CD4-positive, alpha-beta T cell treated with Interleukin-17A for 4 hours (primary cell): ENCODE measurements at regions not wholly inside any gene's neighbourhood (a gene's known extent, or its start where the extent isn't known, plus 50 kb on each side); places are given as distances from the start of the nearest gene placed in this dataset.
"Not testable (repeated sequence)": the region's sequence is repeated elsewhere in the genome, so short reads cannot be mapped to it uniquely, and the experiment has no call there.

Experiments
- DNase-seq: peaks from one replicate; pipeline ENCODE4 v3.0.0-alpha.2; 2020; ENCODE audit warnings: mixed read lengths

GRCh38 chr7:113207441-113207840 is 89.1 kb upstream of the SMIM30 start:
- DNase-seq: no peak

DNA sequence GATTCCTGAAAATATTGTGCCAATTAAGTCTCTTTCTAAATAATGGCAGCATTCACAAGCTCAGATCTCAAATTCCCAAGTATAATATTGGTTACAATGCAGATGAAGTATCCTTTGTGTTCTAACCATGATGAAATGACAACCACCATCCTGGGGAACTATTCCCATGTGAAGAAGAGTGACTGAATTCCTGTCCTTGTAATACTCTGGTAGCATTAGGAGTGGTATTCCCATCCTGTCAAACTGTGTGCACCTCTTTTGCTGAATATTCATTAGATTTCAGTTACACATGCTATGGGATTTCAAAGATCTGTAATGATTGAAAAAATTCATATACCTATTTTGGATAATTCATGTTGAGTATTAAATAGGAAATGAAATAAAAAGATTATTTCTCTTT is 86.1 kb upstream of the SMIM30 start:
- DNase-seq: no peak

GRCh38 chr7:113202284-113202683 is 83.9 kb upstream of the SMIM30 start:
- no peak for DNase-seq

GRCh38 chr7:113200281-113200680 is 81.9 kb upstream of the SMIM30 start:
- DNase-seq: no peak

DNA sequence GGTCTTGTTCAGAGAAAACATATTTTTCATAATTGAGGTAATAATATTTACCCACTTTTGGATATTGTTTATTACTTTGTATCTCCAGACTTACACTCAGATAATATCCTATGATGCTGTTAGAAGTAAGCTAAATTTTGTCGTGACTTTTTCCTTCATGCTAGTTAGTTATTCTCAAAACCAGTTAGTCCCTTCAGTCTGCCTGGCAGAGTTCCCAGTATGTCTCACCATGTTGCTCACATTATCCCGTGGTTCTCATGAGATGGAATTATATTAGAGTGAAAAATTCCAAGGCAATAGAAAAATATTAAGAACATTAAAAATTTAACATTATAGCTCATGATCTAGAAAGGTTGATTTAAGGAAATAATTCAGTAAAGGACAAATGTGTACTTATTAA is 81.5 kb upstream of the SMIM30 start:
- no peak for DNase-seq

DNA sequence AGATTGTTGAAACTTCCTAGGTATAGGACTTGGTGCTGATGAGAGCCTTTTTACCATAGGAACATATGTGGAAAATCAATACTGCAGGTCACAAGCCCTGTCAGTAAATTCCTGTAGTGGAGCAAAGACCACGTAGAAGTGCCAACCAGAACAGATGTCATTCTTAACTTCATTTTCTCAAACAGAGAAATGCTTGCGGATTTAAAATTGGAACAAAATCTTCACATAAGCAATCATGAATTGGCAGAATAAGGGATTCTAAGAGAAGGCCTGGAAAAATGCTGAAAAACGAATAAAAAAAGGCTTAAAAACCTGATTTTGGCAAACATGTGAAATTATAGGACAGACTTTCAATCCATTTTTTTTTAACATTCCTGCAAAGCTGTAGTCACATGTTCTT is 80.8 kb upstream of the SMIM30 start:
- DNase-seq: no peak

- DNase-seq: no peak
Measured at GRCh38 chr7:113198226-113198625, 79.9 kb upstream of the SMIM30 start.

DNA sequence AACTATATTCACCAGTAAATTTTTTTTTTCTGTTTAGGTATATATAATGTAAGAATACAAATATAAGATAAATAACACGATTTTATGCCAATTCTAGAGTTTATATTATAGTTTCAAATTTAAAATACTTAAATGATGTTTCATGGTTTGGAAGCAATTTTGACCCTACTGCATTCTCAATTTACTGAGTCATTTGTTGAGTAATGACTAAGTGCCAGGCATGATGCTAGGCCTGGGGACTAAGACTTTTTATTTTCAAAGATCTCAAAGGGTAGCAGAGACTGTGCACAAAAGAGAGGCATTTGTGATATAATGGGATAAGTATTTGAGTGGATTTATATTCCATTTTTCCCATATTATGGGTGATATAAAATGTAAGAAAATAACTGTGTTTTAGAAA is 78.9 kb upstream of the SMIM30 start:
- DNase-seq: no peak

- DNase-seq: no peak
Measured at GRCh38 chr7:113188396-113188795, 70.0 kb upstream of the SMIM30 start.

DNA sequence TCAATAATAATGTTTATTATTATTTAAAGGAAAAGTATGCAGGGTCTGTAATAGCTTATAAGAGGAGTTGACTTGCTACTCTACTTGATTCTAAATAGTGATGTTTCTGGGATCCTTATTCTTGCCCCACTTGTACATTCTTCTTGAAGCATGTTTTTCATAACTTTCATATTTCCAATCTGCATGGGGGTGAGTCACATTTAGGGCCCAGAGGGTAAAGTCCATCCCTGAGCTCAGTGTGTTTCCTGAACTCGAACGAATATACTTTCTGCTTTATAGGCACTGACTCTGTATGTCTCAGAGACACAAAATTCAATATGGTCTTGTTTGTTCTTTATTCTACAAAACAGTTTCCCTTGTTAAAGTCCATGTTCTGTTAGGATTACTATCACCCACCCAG is 61.0 kb upstream of the SMIM30 start:
- DNase-seq: no peak

DNA sequence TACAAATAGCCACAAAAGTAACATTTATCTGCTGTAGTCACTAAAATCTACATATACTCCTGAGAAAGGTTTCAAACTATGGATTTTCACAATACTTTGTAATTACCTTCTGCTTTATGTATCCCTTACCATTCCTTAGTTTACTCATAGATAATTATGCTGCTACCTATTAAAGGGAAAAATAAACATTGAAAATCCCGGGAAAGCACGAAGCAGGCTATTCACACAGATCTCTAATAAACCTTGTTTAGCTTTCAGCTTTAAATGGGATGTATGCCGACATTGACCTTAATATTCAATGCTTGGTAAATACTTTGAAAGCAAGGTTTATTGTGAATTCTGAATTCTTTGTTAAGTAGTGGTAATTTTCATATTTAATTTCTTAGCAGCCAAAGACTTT is 58.5 kb upstream of the SMIM30 start:
- DNase-seq: no peak

- DNase-seq: not testable (repeated sequence)
Measured at GRCh38 chr7:113176180-113176579, 57.8 kb upstream of the SMIM30 start.

DNA sequence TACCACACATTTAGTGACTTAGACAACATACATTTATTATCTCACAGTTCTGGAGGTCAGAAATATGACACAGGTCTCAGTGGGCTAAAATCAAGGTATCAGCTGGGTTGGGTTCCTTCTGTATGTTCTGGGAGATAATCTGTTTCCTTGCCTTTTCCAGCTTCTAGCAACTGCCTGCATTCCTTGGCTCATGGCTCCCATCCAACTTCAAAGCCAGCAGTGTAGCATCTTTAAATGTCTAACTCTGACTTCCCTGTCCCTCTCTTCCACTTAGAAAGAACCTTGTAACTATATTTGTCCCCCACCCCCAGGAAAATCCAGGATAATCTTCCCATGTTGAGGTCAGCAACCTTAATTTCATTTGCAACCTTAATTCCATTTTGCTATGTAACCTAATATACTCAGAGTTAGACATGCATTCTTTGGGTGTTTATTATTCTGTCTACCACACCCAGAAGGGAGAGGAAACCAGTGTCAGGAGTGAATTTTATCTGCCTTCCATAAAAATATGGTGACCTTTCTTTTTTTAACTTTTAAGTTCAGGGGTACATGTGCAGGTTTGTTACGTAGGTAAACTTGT is 57.3 kb upstream of the SMIM30 start:
- DNase-seq: no peak

DNA sequence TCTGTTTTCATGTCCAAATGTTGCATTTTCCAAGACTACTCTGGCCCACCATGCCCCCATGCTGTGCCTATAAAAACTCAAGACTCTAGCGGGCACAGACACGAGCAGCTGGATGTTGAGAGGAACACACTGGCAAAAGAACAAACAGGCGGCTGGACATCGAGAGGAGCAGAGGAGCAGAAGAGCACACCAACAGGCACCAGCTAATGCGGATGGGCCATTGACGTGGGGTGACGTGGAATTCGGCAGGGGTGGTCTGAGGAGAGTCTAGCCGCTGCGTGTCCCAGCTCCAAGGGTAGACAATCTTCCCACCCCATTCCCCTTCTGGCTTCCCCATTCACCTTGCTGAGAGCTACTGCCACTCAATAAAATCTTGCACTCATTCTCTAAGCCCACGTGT is 54.4 kb upstream of the SMIM30 start:
- DNase-seq: no peak

GRCh38 chr7:113170591-113170990 is 52.2 kb upstream of the SMIM30 start:
- DNase-seq: no peak
